ENCODE measurements at regions not wholly inside any gene's neighbourhood (a gene's known extent, or its start where the extent isn't known, plus 50 kb on each side); places are given as distances from the start of the nearest gene placed in this dataset.
"Not testable (repeated sequence)": the region's sequence is repeated elsewhere in the genome, so short reads cannot be mapped to it uniquely, and the experiment has no call there.

GRCh38 chr4:170682087-170682486 is 592.3 kb upstream of the AADAT start:
- TF ChIP-seq, protein P1, sequence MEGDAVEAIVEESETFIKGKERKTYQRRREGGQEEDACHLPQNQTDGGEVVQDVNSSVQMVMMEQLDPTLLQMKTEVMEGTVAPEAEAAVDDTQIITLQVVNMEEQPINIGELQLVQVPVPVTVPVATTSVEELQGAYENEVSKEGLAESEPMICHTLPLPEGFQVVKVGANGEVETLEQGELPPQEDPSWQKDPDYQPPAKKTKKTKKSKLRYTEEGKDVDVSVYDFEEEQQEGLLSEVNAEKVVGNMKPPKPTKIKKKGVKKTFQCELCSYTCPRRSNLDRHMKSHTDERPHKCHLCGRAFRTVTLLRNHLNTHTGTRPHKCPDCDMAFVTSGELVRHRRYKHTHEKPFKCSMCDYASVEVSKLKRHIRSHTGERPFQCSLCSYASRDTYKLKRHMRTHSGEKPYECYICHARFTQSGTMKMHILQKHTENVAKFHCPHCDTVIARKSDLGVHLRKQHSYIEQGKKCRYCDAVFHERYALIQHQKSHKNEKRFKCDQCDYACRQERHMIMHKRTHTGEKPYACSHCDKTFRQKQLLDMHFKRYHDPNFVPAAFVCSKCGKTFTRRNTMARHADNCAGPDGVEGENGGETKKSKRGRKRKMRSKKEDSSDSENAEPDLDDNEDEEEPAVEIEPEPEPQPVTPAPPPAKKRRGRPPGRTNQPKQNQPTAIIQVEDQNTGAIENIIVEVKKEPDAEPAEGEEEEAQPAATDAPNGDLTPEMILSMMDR (IDR thresholded peaks at IDR 0.05), result not testable (repeated sequence)
- TF ChIP-seq POLR2A (IDR thresholded peaks at IDR 0.05); POLR2AphosphoS5 (IDR thresholded peaks at IDR 0.05; ENCODE audit: insufficient read depth in 1 of 2, low read depth in 1 of 2): not testable (repeated sequence)
